Body of pancreas (tissue), 4 donors: ENCODE measurements at regions not wholly inside any gene's neighbourhood (a gene's known extent, or its start where the extent isn't known, plus 50 kb on each side); places are given as distances from the start of the nearest gene placed in this dataset.

ENCODE experiments used
- CTCF ChIP-seq, 7 experiments: fragments of 450-650 bp in 4 of 7; fragments of 200-600 bp in 3 of 7; sonication (generic) in 3 of 7; IDR thresholded peaks; one replicate each; pipeline ENCODE4 v1.5.1; 2016 to 2019; ENCODE audit warnings: antibody characterized with exemption in 7 of 7
- POLR2A ChIP-seq, 3 donors: fragments of 450-650 bp; IDR thresholded peaks; one replicate each; pipeline ENCODE4 v1.6.1; 2016; ENCODE audit warnings: antibody characterized with exemption in 3 of 3, mild to moderate bottlenecking in 2 of 3

- TF ChIP-seq CTCF (IDR thresholded peaks at IDR 0.05) (no peak), POLR2A (IDR thresholded peaks at IDR 0.05) (no peak)
These were observed 330.9 kb upstream of the ZNF32 start for GRCh38 chr10:43979551-43979950.
